Head of caudate nucleus (tissue), 42 donors: ENCODE measurements at regions not wholly inside any gene's neighbourhood (a gene's known extent, or its start where the extent isn't known, plus 50 kb on each side); places are given as distances from the start of the nearest gene placed in this dataset.

ENCODE experiments used
- DNase-seq, 42 donors: peaks; one replicate each; pipeline versions ENCODE4 v3.0.0 to v3.0.0-alpha.2; 2020 to 2021; ENCODE audit warnings: mixed read lengths in 7 of 42
- intact Hi-C: fragments of 100-400 bp; cut with DNase I; formaldehyde crosslinking; loops from one replicate; pipeline ENCODE4 v1.15.0; 2022

- DNase-seq, result no peak
- intact Hi-C loops, result no loop called here
Measured at GRCh38 chr20:57075181-57075580, 191.3 kb downstream of the BMP7 start.

- no peak for DNase-seq
- intact Hi-C loops, result no loop called here
Measured at GRCh38 chr20:57075603-57076002, 190.8 kb downstream of the BMP7 start.

- DNase-seq, result no peak
- intact Hi-C loops, result no loop called here
Measured at GRCh38 chr20:57076152-57076652, 190.2 kb downstream of the BMP7 start.

- intact Hi-C loops, result no loop called here
- no peak for DNase-seq
Measured at GRCh38 chr20:57076951-57077350, 189.5 kb downstream of the BMP7 start.

- intact Hi-C loops, result no loop called here
- DNase-seq, result no peak
Measured at GRCh38 chr20:57078116-57078515, 188.3 kb downstream of the BMP7 start.

- no peak for DNase-seq
- intact Hi-C loops, result no loop called here
Measured at GRCh38 chr20:57079031-57080005, 187.1 kb downstream of the BMP7 start.

GRCh38 chr20:57080796-57081195, 185.6 kb downstream of the BMP7 start:
- intact Hi-C loops, result no loop called here
- peak in 11 of 42 donors; percentile 21 to 76 (median 47) for DNase-seq

- intact Hi-C loops, result no loop called here
- DNase-seq, result no peak
Measured at GRCh38 chr20:57082357-57082945, 184.0 kb downstream of the BMP7 start.

GRCh38 chr20:57083072-57083471, 183.4 kb downstream of the BMP7 start:
- no peak for DNase-seq
- intact Hi-C loops, result no loop called here

GRCh38 chr20:57086066-57086465, 180.4 kb downstream of the BMP7 start:
- no peak for DNase-seq
- intact Hi-C loops, result no loop called here

- intact Hi-C loops, result no loop called here
- no peak for DNase-seq
Measured at GRCh38 chr20:57087102-57087501, 179.3 kb downstream of the BMP7 start.

- DNase-seq, result no peak
- intact Hi-C loops, result no loop called here
Measured at GRCh38 chr20:57087705-57088104, 178.7 kb downstream of the BMP7 start.

- intact Hi-C loops, result no loop called here
- DNase-seq, result no peak
Measured at GRCh38 chr20:57088436-57088835, 178.0 kb downstream of the BMP7 start.

GRCh38 chr20:57089699-57090144, 176.7 kb downstream of the BMP7 start:
- DNase-seq, result peak; percentile 38 to 92 (median 80)
- intact Hi-C loops, result loop anchor here (10.0 kb wide), 1 partner anchor 175 kb away; the partner anchor contains the start of gene BMP7

GRCh38 chr20:57090590-57091560, 175.6 kb downstream of the BMP7 start:
- intact Hi-C loops, result loop anchor here (10.0 kb wide), 1 partner anchor 174 kb away; the partner anchor contains the start of gene BMP7
- no peak for DNase-seq

- DNase-seq, result no peak
- intact Hi-C loops, result loop anchor here (2.0 to 10.0 kb wide), 2 partner anchors 173 to 255 kb away; partner anchors contain the start of gene BMP7
Measured at GRCh38 chr20:57091748-57092111, 174.7 kb downstream of the BMP7 start.

GRCh38 chr20:57092112-57092899, 174.1 kb downstream of the BMP7 start:
- peak; percentile 69 to 93 (median 85) for DNase-seq
- intact Hi-C loops, result loop anchor here (2.0 to 10.0 kb wide), 2 partner anchors 172 to 254 kb away; partner anchors contain the start of gene BMP7
